ENCODE measurements at regions not wholly inside any gene's neighbourhood (a gene's known extent, or its start where the extent isn't known, plus 50 kb on each side); places are given as distances from the start of the nearest gene placed in this dataset.

DNA sequence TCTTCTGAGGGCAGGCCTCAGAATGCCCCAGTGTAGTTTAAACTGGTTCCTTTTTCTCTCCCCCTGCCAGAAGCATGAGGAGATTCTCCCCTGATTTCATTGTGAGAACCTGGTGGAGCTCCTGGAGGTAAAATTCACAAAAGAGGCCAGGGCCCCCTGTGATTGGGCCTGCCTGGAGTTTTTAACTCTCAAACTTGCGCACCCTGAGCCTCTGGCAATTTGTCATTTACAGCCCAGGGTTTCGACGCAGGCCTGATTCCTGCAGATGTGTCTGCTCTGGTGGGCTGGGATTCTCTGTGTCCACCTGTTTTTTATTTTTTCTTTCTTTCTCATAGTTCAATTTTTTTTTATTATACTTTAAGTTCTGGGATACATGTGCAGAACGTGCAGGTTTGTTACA is 157.9 kb downstream of the ASB1 start:
- ATAC-seq (no peak), DNase-seq (ENCODE audit: low read depth in 1 of 2, low spot score in 1 of 2) (no peak), FAIRE-seq (no peak)
- Histone ChIP-seq H3K27ac (no peak overlapping the region), H3K4me3 (no peak overlapping the region), H3K4me1 (no peaks in the 10 kb centered on the region), H3K4me2 (no peak overlapping the region), H3K9me3 (no peaks in the 10 kb centered on the region; the same call in 2 of the 3 replicates)
- ChIA-PET POLR2A (no interaction called here), CTCF (interaction anchor here (1.7 kb wide), 1 partner anchor 9 kb away, joined by 3 read pairs; no protein-coding TSS in a partner anchor)
- no peak for TF ChIP-seq CBX8 (IDR thresholded peaks at IDR 0.05)
- no peak for TF ChIP-seq ZNF302 (CRISPR knock-in tag; IDR thresholded peaks at IDR 0.05)
- no peak for TF ChIP-seq FOSB (CRISPR knock-in tag; IDR thresholded peaks at IDR 0.05)
- no peak for TF ChIP-seq CEBPB (IDR thresholded peaks at IDR 0.05)
- TF ChIP-seq, protein P1, sequence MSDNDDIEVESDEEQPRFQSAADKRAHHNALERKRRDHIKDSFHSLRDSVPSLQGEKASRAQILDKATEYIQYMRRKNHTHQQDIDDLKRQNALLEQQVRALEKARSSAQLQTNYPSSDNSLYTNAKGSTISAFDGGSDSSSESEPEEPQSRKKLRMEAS (IDR thresholded peaks at IDR 0.05), result no peak
- TF ChIP-seq KDM1A (IDR thresholded peaks at IDR 0.05; ENCODE audit: low read depth), result no peak
- TF ChIP-seq, protein P2, sequence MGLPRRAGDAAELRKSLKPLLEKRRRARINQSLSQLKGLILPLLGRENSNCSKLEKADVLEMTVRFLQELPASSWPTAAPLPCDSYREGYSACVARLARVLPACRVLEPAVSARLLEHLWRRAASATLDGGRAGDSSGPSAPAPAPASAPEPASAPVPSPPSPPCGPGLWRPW (IDR thresholded peaks at IDR 0.05), result no peak
- 93% methylated on average over 4 of the region's 4 CpGs for WGBS (ENCODE audit: missing lambda C conversion rate)

DNA sequence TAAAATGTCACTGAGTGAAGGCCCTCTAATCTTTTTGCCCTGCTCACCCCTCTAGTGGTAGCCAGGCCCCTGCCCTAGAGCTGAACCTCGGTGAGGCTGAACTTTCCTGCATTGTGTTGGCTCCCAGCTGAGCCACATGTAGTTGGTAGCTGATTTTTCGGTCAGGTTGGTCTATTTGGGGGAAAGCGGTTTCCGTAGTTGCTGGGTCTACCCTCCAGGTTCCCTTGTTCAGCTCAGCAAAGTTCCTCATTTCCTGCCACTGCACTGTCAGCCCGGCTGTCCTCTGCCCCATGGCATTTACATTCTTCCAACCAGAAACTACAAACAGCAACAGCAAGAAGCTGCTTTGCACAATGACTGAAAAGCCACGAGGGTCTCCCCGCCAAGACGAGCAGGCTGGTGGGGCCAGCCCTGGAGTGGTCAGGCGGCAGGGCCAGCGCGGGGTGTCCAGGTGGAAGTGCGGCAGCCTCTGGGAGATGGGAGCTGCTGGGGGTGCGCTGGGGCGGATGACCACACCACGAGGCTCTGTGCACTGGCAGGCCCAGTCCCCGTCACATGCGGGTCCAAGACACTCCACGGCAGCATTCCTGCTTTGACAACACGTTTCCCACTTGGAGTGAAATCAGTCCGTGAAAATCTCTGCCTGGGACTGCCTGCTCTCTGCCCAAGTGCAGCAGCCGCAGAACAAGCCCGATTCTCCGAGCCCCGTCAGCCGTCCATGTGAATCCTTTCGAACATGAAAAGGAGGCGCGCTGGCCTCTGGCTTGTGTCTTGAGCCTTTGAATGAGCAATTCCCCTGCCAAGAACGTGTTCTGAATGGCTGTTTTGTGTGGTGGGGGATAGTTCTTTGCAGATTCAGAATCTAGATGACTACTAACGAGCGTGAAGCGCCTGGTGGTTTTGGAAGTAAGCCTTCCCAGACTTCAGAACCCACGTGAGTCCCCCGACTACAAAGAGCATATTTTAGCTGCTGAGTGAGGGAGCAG is 159.4 kb downstream of the ASB1 start:
- ChIA-PET CTCF (interaction anchor here (0.9 to 2.0 kb wide), 4 partner anchors 8 to 1005 kb away, joined by 3 to 7 read pairs (median 4); no protein-coding TSS in a partner anchor), POLR2A (no interaction called here)
- WGBS (ENCODE audit: missing lambda C conversion rate), result 82% methylated on average over 34 of the region's 34 CpGs
- Histone ChIP-seq H3K4me2 (no peak overlapping the region), H3K4me3 (no peak overlapping the region), H3K27ac (no peak overlapping the region), H3K9me3 (no peaks in the 10 kb centered on the region; the same call in 2 of the 3 replicates), H3K4me1 (no peaks in the 10 kb centered on the region)
- FAIRE-seq (no peak), DNase-seq (ENCODE audit: low read depth in 1 of 2, low spot score in 1 of 2) (no peak), ATAC-seq (no peak)
- TF ChIP-seq EHF (CRISPR knock-in tag; IDR thresholded peaks at IDR 0.05) (no peak), JUNB (IDR thresholded peaks at IDR 0.05) (no peak), SMC3 (IDR thresholded peaks at IDR 0.05) (no peak), RFX5 (IDR thresholded peaks at IDR 0.05) (no peak), KDM1A (IDR thresholded peaks at IDR 0.05; ENCODE audit: low read depth) (no peak), ZNF302 (CRISPR knock-in tag; IDR thresholded peaks at IDR 0.05) (no peak), ZSCAN20 (CRISPR knock-in tag; IDR thresholded peaks at IDR 0.05) (no peak)
- TF ChIP-seq, protein P3, sequence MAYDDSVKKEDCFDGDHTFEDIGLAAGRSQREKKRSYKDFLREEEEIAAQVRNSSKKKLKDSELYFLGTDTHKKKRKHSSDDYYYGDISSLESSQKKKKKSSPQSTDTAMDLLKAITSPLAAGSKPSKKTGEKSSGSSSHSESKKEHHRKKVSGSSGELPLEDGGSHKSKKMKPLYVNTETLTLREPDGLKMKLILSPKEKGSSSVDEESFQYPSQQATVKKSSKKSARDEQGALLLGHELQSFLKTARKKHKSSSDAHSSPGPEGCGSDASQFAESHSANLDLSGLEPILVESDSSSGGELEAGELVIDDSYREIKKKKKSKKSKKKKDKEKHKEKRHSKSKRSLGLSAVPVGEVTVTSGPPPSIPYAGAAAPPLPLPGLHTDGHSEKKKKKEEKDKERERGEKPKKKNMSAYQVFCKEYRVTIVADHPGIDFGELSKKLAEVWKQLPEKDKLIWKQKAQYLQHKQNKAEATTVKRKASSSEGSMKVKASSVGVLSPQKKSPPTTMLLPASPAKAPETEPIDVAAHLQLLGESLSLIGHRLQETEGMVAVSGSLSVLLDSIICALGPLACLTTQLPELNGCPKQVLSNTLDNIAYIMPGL (CRISPR knock-in tag; IDR thresholded peaks at IDR 0.05; ENCODE audit: borderline replicate concordance), result no peak

- Histone ChIP-seq H3K4me1 (no peaks in the 10 kb centered on the region), H3K4me3 (no peak overlapping the region), H3K4me2 (no peak overlapping the region), H3K9me3 (no peaks in the 10 kb centered on the region; the same call in 2 of the 3 replicates), H3K27ac (no peak overlapping the region)
- FAIRE-seq (no peak), ATAC-seq (no peak), DNase-seq (ENCODE audit: low read depth in 1 of 2, low spot score in 1 of 2) (no peak)
- POLR2A ChIA-PET, result no interaction called here
- TF ChIP-seq HOXB5 (CRISPR knock-in tag; IDR thresholded peaks at IDR 0.05) (no peak), PHF8 (IDR thresholded peaks at IDR 0.05; ENCODE audit: borderline replicate concordance, low read depth) (no peak), CEBPB (IDR thresholded peaks at IDR 0.05) (no peak), FOXS1 (CRISPR knock-in tag; IDR thresholded peaks at IDR 0.05) (no peak), BHLHE40 (IDR thresholded peaks at IDR 0.05; ENCODE audit: low read depth, low read length) (no peak), TP53 (CRISPR knock-in tag; IDR thresholded peaks at IDR 0.05) (no peak)
- TF ChIP-seq, protein P4, sequence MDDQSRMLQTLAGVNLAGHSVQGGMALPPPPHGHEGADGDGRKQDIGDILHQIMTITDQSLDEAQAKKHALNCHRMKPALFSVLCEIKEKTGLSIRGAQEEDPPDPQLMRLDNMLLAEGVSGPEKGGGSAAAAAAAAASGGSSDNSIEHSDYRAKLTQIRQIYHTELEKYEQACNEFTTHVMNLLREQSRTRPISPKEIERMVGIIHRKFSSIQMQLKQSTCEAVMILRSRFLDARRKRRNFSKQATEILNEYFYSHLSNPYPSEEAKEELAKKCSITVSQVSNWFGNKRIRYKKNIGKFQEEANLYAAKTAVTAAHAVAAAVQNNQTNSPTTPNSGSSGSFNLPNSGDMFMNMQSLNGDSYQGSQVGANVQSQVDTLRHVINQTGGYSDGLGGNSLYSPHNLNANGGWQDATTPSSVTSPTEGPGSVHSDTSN (IDR thresholded peaks at IDR 0.05), result no peak
- TF ChIP-seq, protein P5, sequence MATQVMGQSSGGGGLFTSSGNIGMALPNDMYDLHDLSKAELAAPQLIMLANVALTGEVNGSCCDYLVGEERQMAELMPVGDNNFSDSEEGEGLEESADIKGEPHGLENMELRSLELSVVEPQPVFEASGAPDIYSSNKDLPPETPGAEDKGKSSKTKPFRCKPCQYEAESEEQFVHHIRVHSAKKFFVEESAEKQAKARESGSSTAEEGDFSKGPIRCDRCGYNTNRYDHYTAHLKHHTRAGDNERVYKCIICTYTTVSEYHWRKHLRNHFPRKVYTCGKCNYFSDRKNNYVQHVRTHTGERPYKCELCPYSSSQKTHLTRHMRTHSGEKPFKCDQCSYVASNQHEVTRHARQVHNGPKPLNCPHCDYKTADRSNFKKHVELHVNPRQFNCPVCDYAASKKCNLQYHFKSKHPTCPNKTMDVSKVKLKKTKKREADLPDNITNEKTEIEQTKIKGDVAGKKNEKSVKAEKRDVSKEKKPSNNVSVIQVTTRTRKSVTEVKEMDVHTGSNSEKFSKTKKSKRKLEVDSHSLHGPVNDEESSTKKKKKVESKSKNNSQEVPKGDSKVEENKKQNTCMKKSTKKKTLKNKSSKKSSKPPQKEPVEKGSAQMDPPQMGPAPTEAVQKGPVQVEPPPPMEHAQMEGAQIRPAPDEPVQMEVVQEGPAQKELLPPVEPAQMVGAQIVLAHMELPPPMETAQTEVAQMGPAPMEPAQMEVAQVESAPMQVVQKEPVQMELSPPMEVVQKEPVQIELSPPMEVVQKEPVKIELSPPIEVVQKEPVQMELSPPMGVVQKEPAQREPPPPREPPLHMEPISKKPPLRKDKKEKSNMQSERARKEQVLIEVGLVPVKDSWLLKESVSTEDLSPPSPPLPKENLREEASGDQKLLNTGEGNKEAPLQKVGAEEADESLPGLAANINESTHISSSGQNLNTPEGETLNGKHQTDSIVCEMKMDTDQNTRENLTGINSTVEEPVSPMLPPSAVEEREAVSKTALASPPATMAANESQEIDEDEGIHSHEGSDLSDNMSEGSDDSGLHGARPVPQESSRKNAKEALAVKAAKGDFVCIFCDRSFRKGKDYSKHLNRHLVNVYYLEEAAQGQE (IDR thresholded peaks at IDR 0.05), result no peak
- CTCF ChIA-PET, result interaction anchor here (2.0 kb wide), 1 partner anchor 198 kb away, joined by 7 read pairs; no protein-coding TSS in a partner anchor
- WGBS (ENCODE audit: missing lambda C conversion rate), result 75% methylated on average over 15 of the region's 16 CpGs
Observed at GRCh38 chr2:238586931-238587775, 160.4 kb downstream of the ASB1 start.

Measured in A549 (cell line).